Activated CD4-positive, alpha-beta T cell treated with anti-CD3 and anti-CD28 coated beads, Interleukin-2, amount 10 ng/mL, durations not matched to agents 7 days and 5 days (primary cell): ENCODE measurements at regions not wholly inside any gene's neighbourhood (a gene's known extent, or its start where the extent isn't known, plus 50 kb on each side); places are given as distances from the start of the nearest gene placed in this dataset.
"Not testable (repeated sequence)": the region's sequence is repeated elsewhere in the genome, so short reads cannot be mapped to it uniquely, and the experiment has no call there.

ENCODE experiments used
- CTCF ChIA-PET: fragments of 350-600 bp; sonication (Branson Sonifier 250); formaldehyde crosslinking; loops from one replicate; lab custom pipeline; 2021; ENCODE audit warnings: antibody characterized with exemption; lab: Charles Lee
- POLR2A ChIA-PET: fragments of 350-600 bp; sonication (Branson Sonifier 250); formaldehyde crosslinking; loops from one replicate; lab custom pipeline; 2021; ENCODE audit warnings: antibody characterized with exemption; lab: Charles Lee
- DNase-seq: peaks from one replicate; pipeline ENCODE4 v3.0.0-alpha.2; 2020
- H3K27ac Mint-ChIP-seq: one replicate; pipeline ENCODE4 v1.8.0; 2021; ENCODE audit warnings: mild to moderate bottlenecking, moderate library complexity, mixed read lengths
- H3K27me3 Mint-ChIP-seq: one replicate; pipeline ENCODE4 v1.8.0; 2021; ENCODE audit warnings: mixed read lengths
- H3K36me3 Mint-ChIP-seq: one replicate; pipeline ENCODE4 v1.8.0; 2021; ENCODE audit warnings: low read depth, mixed read lengths
- H3K4me1 Mint-ChIP-seq: one replicate; pipeline ENCODE4 v1.8.0; 2021; ENCODE audit warnings: mixed read lengths
- H3K4me3 Mint-ChIP-seq: one replicate; pipeline ENCODE4 v1.8.0; 2021; ENCODE audit warnings: mild to moderate bottlenecking, moderate library complexity, mixed read lengths
- H3K9me3 Mint-ChIP-seq: one replicate; pipeline ENCODE4 v1.8.0; 2021; ENCODE audit warnings: mixed read lengths

DNA sequence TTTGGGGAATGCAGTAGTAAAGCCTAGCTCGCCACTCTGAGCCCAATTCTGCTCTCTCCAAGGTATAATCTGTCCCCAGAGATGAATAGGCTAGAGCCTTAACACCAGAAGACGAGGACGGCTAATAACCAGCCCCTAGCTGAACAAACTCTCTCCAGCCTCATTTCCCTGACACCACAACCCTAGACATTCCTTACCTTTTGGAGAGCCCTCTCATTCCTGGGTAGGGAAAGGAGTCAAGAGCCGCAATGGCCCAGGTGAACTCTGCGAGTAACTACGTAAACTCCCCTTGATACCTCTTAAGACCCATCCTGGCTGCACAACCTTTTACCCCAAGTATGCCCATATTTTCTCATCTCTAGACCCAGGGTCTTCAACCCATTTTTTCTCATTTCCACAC is 722.9 kb downstream of the BCL11A start:
- H3K36me3 Mint-ChIP-seq, result no peaks in the 10 kb centered on the region
- POLR2A ChIA-PET, result no interaction called here
- peaks cover 1% of the 10 kb centered on the region for H3K27me3 Mint-ChIP-seq
- DNase-seq, result no peak
- no peaks in the 10 kb centered on the region for H3K4me1 Mint-ChIP-seq
- peaks cover 9% of the 10 kb centered on the region for H3K9me3 Mint-ChIP-seq
- H3K27ac Mint-ChIP-seq, result no peak overlapping the region
- CTCF ChIA-PET, result no interaction called here
- no peak overlapping the region for H3K4me3 Mint-ChIP-seq

DNA sequence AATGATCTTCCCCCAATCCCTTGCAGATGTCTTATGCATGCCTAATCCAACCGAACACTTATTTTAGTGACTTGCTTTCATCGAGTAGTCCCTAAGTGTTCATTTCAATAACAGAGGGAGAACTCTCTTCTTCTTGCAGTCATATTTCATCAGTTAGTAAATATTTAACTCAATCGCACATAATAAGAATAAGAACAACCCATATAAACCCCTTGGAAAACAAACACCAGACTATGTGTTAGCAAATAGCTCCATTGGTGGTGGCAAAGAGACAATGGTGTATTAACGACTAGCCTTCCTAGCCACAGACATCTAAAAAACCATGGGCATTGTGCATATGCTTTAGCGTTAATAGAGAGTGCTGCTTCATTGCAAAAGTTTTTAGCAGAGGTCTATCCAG is 725.8 kb downstream of the BCL11A start:
- no peak overlapping the region for H3K4me3 Mint-ChIP-seq
- ChIA-PET POLR2A (no interaction called here), CTCF (no interaction called here)
- no peaks in the 10 kb centered on the region for H3K27me3 Mint-ChIP-seq
- H3K4me1 Mint-ChIP-seq, result no peaks in the 10 kb centered on the region
- H3K9me3 Mint-ChIP-seq, result peaks cover 7% of the 10 kb centered on the region
- no peak overlapping the region for H3K27ac Mint-ChIP-seq
- no peaks in the 10 kb centered on the region for H3K36me3 Mint-ChIP-seq
- DNase-seq, result no peak

DNA sequence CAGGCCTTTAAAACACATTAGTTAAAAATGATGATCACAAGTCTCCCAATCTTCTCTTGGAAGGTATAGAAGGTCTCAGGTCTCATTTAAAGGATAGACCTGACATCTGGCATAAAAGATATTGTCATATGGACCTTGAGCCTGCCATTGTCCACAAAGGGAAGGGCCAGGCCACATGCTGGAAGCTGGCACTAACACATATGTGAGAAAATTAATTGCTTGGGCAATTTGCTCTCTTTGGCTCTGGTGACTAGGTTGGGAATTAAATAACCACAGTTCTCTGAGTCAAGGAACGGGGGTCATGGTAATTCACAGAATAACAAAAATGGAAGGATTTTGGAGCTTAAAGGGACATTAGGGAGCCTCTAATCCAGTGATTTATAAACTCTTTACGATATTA is 727.3 kb downstream of the BCL11A start:
- H3K4me3 Mint-ChIP-seq, result no peak overlapping the region
- no peaks in the 10 kb centered on the region for H3K27me3 Mint-ChIP-seq
- POLR2A ChIA-PET, result no interaction called here
- H3K27ac Mint-ChIP-seq, result no peak overlapping the region
- no peaks in the 10 kb centered on the region for H3K4me1 Mint-ChIP-seq
- H3K9me3 Mint-ChIP-seq, result peaks cover 5% of the 10 kb centered on the region
- CTCF ChIA-PET, result no interaction called here
- no peaks in the 10 kb centered on the region for H3K36me3 Mint-ChIP-seq
- DNase-seq, result no peak

DNA sequence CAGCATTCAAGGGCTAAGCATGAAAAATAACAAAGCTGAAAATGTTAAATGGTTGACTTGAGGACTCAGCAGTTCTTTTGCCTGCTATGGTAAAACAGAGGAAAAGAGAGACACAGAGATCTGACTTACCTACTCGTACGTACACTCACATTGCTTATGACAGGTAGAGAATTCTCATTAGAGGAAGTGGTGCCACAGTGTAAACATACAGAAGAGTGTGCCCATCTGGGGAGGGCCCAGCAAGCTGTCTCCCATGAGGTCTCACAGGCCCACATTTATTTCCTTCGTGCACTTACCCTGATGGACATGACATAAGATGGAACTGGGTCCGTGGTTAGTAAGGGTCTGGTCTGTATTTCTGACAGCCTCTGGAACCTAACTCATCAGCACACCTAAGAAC is 729.1 kb downstream of the BCL11A start:
- no peaks in the 10 kb centered on the region for H3K36me3 Mint-ChIP-seq
- no peak overlapping the region for H3K27ac Mint-ChIP-seq
- no peaks in the 10 kb centered on the region for H3K27me3 Mint-ChIP-seq
- POLR2A ChIA-PET, result no interaction called here
- DNase-seq, result no peak
- H3K4me3 Mint-ChIP-seq, result no peak overlapping the region
- no peaks in the 10 kb centered on the region for H3K9me3 Mint-ChIP-seq
- no peaks in the 10 kb centered on the region for H3K4me1 Mint-ChIP-seq
- CTCF ChIA-PET, result interaction anchor here (0.9 kb wide), 1 partner anchor 31 kb away, joined by 3 read pairs; no protein-coding TSS in a partner anchor

DNA sequence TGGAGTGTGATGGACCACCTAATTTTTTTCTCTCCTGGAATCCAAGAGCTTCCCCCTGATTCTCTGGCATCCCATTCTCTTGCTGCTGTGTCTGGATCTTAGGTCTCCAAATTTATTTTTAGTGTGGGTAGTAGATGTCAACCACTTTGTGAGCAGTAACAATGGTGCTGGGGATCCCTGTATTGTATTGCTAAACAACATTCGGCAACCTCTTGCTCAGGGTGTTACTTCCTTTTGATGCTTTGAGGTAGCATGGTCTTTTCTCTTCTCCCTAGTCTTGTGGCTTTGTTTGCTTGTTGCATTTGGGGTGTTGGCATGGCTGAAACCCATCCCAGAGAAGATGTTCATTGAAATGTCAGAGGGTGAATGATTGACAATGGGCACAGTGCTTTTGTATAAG is 737.4 kb downstream of the BCL11A start:
- POLR2A ChIA-PET, result no interaction called here
- Mint-ChIP-seq H3K9me3 (no peaks in the 10 kb centered on the region), H3K27me3 (no peaks in the 10 kb centered on the region), H3K27ac (no peak overlapping the region), H3K4me3 (no peak overlapping the region), H3K4me1 (no peaks in the 10 kb centered on the region), H3K36me3 (no peaks in the 10 kb centered on the region)
- CTCF ChIA-PET, result no interaction called here
- DNase-seq, result no peak

DNA sequence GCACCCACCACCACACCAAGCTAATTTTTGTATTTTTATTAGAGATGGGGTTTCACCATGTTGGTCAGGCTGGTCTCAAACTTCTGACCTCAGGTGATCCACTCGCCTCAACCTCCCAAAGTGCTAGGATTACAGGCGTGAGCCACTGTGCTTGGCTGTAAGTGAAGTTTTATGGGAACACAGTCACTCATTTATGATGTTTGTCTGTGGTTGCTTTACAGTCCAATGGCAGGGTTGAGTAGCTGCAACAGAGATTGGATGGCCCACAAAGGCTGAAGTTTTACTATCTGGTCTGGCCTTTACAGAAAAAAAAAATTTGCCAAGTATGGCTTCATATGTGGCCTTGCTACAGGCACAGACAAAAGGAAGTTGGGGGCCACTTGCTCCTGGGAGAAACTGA is 743.2 kb downstream of the BCL11A start:
- CTCF ChIA-PET, H3K27me3 Mint-ChIP-seq, H3K9me3 Mint-ChIP-seq, H3K4me3 Mint-ChIP-seq, DNase-seq, H3K27ac Mint-ChIP-seq, H3K36me3 Mint-ChIP-seq, H3K4me1 Mint-ChIP-seq, POLR2A ChIA-PET: not testable (repeated sequence)

DNA sequence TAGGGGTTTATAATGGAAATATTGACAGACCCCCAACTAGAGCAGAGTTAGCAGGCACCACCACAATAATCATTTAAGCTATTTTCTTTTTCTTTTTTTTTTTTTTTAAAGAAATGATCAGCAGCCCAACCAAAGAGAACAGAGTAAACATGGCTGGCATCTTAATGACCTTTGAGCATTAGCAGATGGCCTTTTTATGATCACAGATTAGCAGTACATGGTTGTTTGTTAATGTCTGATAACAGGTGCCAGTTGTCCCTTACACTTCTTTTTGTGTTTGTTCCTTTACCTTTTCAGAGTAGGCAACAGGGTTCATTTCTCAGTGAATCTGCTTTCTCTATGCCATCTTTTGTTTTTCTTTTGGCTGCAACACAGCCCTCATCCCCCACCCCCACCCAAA is 747.0 kb downstream of the BCL11A start:
- no peaks in the 10 kb centered on the region for H3K36me3 Mint-ChIP-seq
- no peaks in the 10 kb centered on the region for H3K4me1 Mint-ChIP-seq
- no peak overlapping the region for H3K27ac Mint-ChIP-seq
- CTCF ChIA-PET, result interaction anchor here (0.7 kb wide), 1 partner anchor 49 kb away, joined by 4 read pairs; no protein-coding TSS in a partner anchor
- no peaks in the 10 kb centered on the region for H3K27me3 Mint-ChIP-seq
- H3K9me3 Mint-ChIP-seq, result no peaks in the 10 kb centered on the region
- POLR2A ChIA-PET, result no interaction called here
- H3K4me3 Mint-ChIP-seq, result no peak overlapping the region
- no peak for DNase-seq

DNA sequence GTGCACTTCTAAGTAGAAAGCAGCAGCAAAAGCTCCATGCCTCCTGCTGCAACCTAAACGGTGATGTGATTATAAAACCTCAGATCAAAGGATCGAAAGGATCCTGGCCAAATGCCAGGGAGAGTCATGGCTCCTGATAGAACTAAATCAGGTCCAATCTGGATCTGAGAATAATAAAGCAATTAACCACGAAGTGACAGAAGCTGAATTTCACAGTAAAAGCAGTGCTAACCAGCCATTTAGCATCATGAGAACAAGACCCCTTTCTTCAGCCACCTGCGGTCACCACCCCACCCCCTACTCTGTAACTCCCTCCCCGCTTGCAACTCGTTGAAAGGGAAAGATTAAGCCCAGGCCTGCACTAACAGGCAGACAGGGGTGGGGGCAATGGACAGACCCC is 748.7 kb downstream of the BCL11A start:
- H3K27me3 Mint-ChIP-seq, result no peaks in the 10 kb centered on the region
- no peak overlapping the region for H3K27ac Mint-ChIP-seq
- no peaks in the 10 kb centered on the region for H3K9me3 Mint-ChIP-seq
- H3K36me3 Mint-ChIP-seq, result no peaks in the 10 kb centered on the region
- ChIA-PET POLR2A (no interaction called here), CTCF (no interaction called here)
- no peak for DNase-seq
- no peak overlapping the region for H3K4me3 Mint-ChIP-seq
- H3K4me1 Mint-ChIP-seq, result no peaks in the 10 kb centered on the region

DNA sequence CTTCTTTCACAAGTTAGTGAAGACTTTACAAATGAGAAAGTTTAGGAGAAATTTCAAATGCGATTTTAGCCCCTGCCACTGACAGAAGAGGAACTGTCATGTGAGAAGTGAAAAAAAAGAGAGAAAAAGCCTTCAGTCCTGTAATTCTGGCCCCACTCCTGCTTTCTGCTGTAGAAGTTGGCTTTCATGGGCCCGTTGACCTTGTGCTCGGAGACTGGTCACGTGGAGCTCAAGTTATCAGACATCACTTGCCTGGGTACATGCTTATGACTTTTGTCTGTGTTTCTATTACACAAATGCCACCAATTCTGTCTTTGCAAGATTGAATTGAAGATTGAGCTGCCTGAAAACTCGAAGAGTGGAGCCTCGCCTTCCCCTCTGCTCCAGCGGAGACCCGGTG is 749.9 kb downstream of the BCL11A start:
- Mint-ChIP-seq H3K9me3 (no peaks in the 10 kb centered on the region), H3K36me3 (no peaks in the 10 kb centered on the region), H3K4me3 (no peak overlapping the region), H3K27me3 (no peaks in the 10 kb centered on the region), H3K4me1 (no peaks in the 10 kb centered on the region), H3K27ac (no peak overlapping the region)
- DNase-seq, result no peak
- ChIA-PET POLR2A (no interaction called here), CTCF (no interaction called here)

DNA sequence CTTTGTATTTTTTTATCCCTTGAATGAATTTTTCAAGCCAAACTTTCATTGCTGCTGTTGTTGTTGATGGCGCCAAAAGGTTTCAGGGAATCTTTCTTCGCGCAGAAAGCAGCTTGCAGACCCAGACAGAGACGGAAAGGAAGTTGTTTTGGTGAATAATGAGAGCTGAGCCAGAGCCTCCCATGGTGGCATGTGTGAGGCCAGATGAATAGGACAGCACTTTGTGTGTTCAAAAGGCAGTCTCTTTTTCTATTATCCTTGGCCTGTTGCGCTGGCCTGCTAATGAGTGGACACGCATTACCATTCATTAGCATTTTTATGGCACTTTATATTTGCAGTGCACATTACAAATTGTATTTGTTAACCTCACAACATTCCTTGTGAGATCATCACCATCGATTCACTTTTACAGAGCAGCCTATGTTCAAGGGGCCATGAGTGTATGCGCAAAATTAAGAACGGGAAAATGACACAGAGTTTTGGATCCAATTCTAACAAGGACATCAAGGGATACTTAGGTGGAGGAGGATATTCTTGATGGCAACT is 754.7 kb downstream of the BCL11A start:
- no peak overlapping the region for H3K27ac Mint-ChIP-seq
- no peaks in the 10 kb centered on the region for H3K27me3 Mint-ChIP-seq
- ChIA-PET CTCF (no interaction called here), POLR2A (no interaction called here)
- H3K4me1 Mint-ChIP-seq, result no peaks in the 10 kb centered on the region
- no peaks in the 10 kb centered on the region for H3K36me3 Mint-ChIP-seq
- no peak for DNase-seq
- H3K4me3 Mint-ChIP-seq, result no peak overlapping the region
- H3K9me3 Mint-ChIP-seq, result no peaks in the 10 kb centered on the region

DNA sequence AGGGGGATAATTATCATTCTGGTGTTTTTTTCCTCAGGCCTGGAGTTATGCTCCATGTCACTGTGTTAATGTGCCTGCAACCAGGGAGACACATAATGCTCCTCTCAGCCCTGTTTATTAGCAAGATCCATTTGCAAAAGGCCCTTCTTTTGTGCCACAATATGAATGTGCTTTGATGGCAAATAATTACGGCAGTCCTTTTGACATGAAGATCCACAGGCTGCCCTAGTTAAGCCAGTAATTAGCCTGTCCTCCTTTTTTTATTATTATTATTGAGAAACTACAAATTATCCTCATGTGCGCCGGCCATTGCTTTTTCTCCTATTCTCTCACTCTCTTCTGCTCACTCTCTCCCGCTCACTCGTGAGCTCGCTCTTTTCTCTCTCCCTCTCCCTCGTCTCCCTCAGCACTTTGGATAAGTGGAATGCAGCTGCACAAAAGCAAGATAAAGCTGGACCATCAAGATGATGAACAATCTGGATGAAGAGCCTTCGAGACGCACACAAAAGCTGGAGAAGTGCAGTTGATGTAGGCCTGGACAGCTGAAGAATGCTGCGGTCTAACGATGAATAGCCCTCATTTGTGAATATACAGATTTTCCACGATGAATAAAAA is 762.3 kb downstream of the BCL11A start:
- Mint-ChIP-seq H3K27ac (no peak overlapping the region), H3K4me3 (no peak overlapping the region), H3K27me3 (no peaks in the 10 kb centered on the region), H3K4me1 (no peaks in the 10 kb centered on the region), H3K9me3 (no peaks in the 10 kb centered on the region), H3K36me3 (no peaks in the 10 kb centered on the region)
- ChIA-PET CTCF (no interaction called here), POLR2A (no interaction called here)
- DNase-seq, result no peak

DNA sequence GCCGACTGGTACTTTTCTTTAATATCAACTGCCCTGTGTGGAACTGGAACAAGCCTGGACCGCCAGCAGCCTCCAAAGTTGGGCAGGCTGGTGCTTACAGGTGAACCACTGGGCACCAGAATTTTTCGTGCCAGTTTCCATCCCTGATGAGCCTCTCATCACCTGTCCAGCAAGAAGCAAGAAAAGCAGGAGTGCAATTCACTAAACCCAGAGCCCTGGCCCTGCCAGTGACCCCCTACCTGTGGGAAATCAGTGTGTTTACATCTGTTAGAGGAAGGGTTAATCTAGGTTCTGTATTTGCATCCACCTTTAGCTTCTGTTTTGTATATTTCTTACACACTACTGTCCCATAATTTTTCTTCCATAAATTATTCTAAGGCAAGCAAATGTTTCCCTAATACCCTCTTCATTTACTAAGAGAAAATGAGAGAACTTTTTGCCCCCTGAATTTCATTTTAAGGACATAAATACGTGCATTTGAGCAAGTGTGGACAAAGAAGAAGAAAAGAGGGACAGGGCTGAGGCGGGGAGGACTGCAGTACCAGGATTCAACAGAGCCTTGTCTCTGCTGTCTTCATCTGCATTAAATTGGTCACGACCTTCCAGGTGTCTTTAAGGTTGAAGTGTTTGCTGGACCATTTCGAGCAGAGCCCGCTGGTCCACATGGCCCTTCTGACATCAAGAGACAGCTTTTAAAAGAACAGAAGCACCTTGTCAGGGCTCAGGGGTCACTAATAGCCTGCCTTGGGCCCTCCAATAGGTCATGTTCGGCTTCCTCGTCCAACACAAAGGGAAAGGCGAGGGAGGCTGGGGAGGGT is 763.1 kb downstream of the BCL11A start:
- DNase-seq, result no peak
- Mint-ChIP-seq H3K36me3 (no peaks in the 10 kb centered on the region), H3K9me3 (no peaks in the 10 kb centered on the region), H3K27me3 (no peaks in the 10 kb centered on the region), H3K27ac (no peak overlapping the region), H3K4me1 (no peaks in the 10 kb centered on the region), H3K4me3 (no peak overlapping the region)
- ChIA-PET POLR2A (no interaction called here), CTCF (no interaction called here)

DNA sequence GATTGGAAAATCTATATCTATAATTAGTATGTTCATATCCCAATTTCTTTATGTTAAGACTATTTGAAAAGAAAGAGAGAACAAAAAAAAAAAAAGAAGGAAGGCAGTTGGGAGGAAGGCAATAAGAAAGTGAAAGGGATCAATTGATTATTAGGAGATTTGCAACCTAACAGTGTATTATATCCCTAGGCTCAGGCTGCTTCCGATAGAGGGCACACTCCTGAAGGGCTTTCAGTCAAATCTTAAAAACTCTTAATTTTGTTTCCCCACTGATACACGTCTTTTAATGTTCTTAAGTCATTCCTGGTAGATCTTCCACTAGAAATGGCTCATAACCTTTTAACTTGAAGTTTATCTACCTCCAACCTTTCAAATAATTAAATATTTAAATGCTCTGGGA is 763.9 kb downstream of the BCL11A start:
- Mint-ChIP-seq H3K27ac (no peak overlapping the region), H3K9me3 (no peaks in the 10 kb centered on the region), H3K4me1 (no peaks in the 10 kb centered on the region), H3K36me3 (no peaks in the 10 kb centered on the region), H3K27me3 (no peaks in the 10 kb centered on the region), H3K4me3 (no peak overlapping the region)
- ChIA-PET POLR2A (no interaction called here), CTCF (no interaction called here)
- DNase-seq, result no peak
